ENCODE measurements at regions not wholly inside any gene's neighbourhood (a gene's known extent, or its start where the extent isn't known, plus 50 kb on each side); places are given as distances from the start of the nearest gene placed in this dataset.

DNA sequence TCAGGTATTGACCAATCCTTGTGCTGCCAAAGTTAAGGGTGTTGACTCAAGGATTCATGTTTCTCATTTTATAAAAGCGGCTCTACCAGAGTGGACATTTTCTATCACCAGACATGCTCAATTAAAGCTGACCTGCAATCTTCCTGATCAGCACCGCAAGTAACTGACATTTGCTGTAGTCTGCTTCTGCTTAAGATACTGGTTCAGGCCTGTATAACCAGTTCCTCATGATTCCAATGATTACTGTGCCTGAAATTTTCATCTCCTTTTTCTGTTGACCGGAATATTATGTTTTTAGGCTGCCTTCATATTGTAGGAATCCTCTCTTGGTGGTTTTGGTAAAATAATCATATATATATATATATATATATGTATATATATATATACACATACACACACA is 160.2 kb upstream of the SPIN4 start:
- TF ChIP-seq POLR2A (IDR thresholded peaks at IDR 0.05; ENCODE audit: low read length) (no peak), GATA1 (IDR thresholded peaks at IDR 0.05; ENCODE audit: low read depth, low read length) (no peak)
